NT2/D1 (cell line): ENCODE measurements at regions not wholly inside any gene's neighbourhood (a gene's known extent, or its start where the extent isn't known, plus 50 kb on each side); places are given as distances from the start of the nearest gene placed in this dataset.
"Not testable (repeated sequence)": the region's sequence is repeated elsewhere in the genome, so short reads cannot be mapped to it uniquely, and the experiment has no call there.

Source experiments
- DNase-seq: peaks from one replicate; pipeline ENCODE4 v3.0.0-alpha.2; 2011; ENCODE audit warnings: low read depth, low spot score
- H3K27me3 ChIP-seq: 2 replicates; pipeline ENCODE4 v1.6.0; 2011; ENCODE audit warnings: mild to moderate bottlenecking; ENCODE audit not compliant: insufficient read length, insufficient read depth
- H3K36me3 ChIP-seq: 2 replicates; pipeline ENCODE4 v1.6.1; 2011; ENCODE audit warnings: mild to moderate bottlenecking, low read length, mixed read lengths; ENCODE audit not compliant: insufficient read depth, insufficient read length
- H3K4me1 ChIP-seq: 2 replicates; pipeline ENCODE4 v1.5.1; 2011; ENCODE audit not compliant: insufficient read depth, insufficient read length
- H3K4me3 ChIP-seq: 2 replicates; pipeline ENCODE4 v1.5.1; 2011; ENCODE audit warnings: low read depth; ENCODE audit not compliant: insufficient read length
- H3K9ac ChIP-seq: 2 replicates; pipeline ENCODE4 v1.6.0; 2011; ENCODE audit warnings: low read depth; ENCODE audit not compliant: insufficient read length
- H3K9me3 ChIP-seq: 2 replicates; pipeline ENCODE4 v1.5.1; 2011; ENCODE audit warnings: mild to moderate bottlenecking, low read length; ENCODE audit not compliant: insufficient read depth
- SUZ12 ChIP-seq: IDR thresholded peaks from 2 replicates; pipeline ENCODE4 v1.6.1; 2011; ENCODE audit not compliant: insufficient read length, insufficient read depth; ENCODE audit errors: extremely low read depth
- YY1 ChIP-seq: IDR thresholded peaks from 2 replicates; pipeline ENCODE4 v1.6.1; 2011; ENCODE audit not compliant: insufficient read length, insufficient read depth
- ZNF274 ChIP-seq: IDR thresholded peaks from 2 replicates; pipeline ENCODE4 v1.6.1; 2011; ENCODE audit warnings: mild to moderate bottlenecking, low read depth, low read length

- not testable (repeated sequence) for H3K36me3 ChIP-seq, H3K9me3 ChIP-seq, H3K9ac ChIP-seq, H3K27me3 ChIP-seq, H3K4me3 ChIP-seq, H3K4me1 ChIP-seq, DNase-seq
These were observed 123.9 kb downstream of the MREG start for GRCh38 chr2:215889240-215889969.

GRCh38 chr2:215888680-215889079, 124.7 kb downstream of the MREG start:
- H3K27me3 ChIP-seq = no peaks in the 10 kb centered on the region
- no peaks in the 10 kb centered on the region for H3K4me1 ChIP-seq
- no peak overlapping the region for H3K4me3 ChIP-seq
- no peaks in the 10 kb centered on the region for H3K9me3 ChIP-seq
- H3K9ac ChIP-seq = no peak overlapping the region
- TF ChIP-seq ZNF274 (no peak), SUZ12 (no peak), YY1 (no peak)
- DNase-seq = no peak
- no peaks in the 10 kb centered on the region for H3K36me3 ChIP-seq

- H3K36me3 ChIP-seq = no peaks in the 10 kb centered on the region
- H3K4me3 ChIP-seq = no peak overlapping the region
- H3K9me3 ChIP-seq = no peaks in the 10 kb centered on the region
- no peaks in the 10 kb centered on the region for H3K27me3 ChIP-seq
- no peaks in the 10 kb centered on the region for H3K4me1 ChIP-seq
- no peak overlapping the region for H3K9ac ChIP-seq
- DNase-seq = no peak
- TF ChIP-seq YY1 = no peak
- no peak for TF ChIP-seq SUZ12
- TF ChIP-seq ZNF274 = no peak
These were observed 126.0 kb downstream of the MREG start for GRCh38 chr2:215887303-215887702.

GRCh38 chr2:215886022-215886421, 127.3 kb downstream of the MREG start:
- H3K9me3 ChIP-seq = no peaks in the 10 kb centered on the region
- no peak for DNase-seq
- no peak for TF ChIP-seq ZNF274
- no peak for TF ChIP-seq YY1
- TF ChIP-seq SUZ12 = no peak
- no peaks in the 10 kb centered on the region for H3K36me3 ChIP-seq
- no peak overlapping the region for H3K9ac ChIP-seq
- no peak overlapping the region for H3K4me3 ChIP-seq
- no peaks in the 10 kb centered on the region for H3K27me3 ChIP-seq
- H3K4me1 ChIP-seq = no peaks in the 10 kb centered on the region

GRCh38 chr2:215885536-215885935, 127.8 kb downstream of the MREG start:
- H3K4me1 ChIP-seq = no peaks in the 10 kb centered on the region
- no peak for TF ChIP-seq SUZ12
- TF ChIP-seq ZNF274 = no peak
- no peak for TF ChIP-seq YY1
- no peaks in the 10 kb centered on the region for H3K36me3 ChIP-seq
- no peak overlapping the region for H3K4me3 ChIP-seq
- H3K9me3 ChIP-seq = no peaks in the 10 kb centered on the region
- H3K27me3 ChIP-seq = no peaks in the 10 kb centered on the region
- H3K9ac ChIP-seq = no peak overlapping the region
- DNase-seq = no peak

GRCh38 chr2:215884451-215885087, 128.8 kb downstream of the MREG start:
- Histone ChIP-seq H3K36me3 (no peaks in the 10 kb centered on the region), H3K4me1 (no peaks in the 10 kb centered on the region), H3K9ac (no peak overlapping the region), H3K9me3 (no peaks in the 10 kb centered on the region), H3K4me3 (no peak overlapping the region), H3K27me3 (no peaks in the 10 kb centered on the region)
- no peak for TF ChIP-seq ZNF274
- no peak for TF ChIP-seq SUZ12
- no peak for TF ChIP-seq YY1
- DNase-seq = no peak

GRCh38 chr2:215883799-215884198, 129.6 kb downstream of the MREG start:
- Histone ChIP-seq H3K36me3 (no peaks in the 10 kb centered on the region), H3K27me3 (no peaks in the 10 kb centered on the region), H3K9me3 (no peaks in the 10 kb centered on the region), H3K9ac (no peak overlapping the region), H3K4me3 (no peak overlapping the region), H3K4me1 (no peaks in the 10 kb centered on the region)
- TF ChIP-seq SUZ12 (no peak), YY1 (no peak), ZNF274 (no peak)
- no peak for DNase-seq
